ENCODE measurements at regions not wholly inside any gene's neighbourhood (a gene's known extent, or its start where the extent isn't known, plus 50 kb on each side); places are given as distances from the start of the nearest gene placed in this dataset.

- no peak for DNase-seq (ENCODE audit: low read depth in 4 of 4, low spot score in 1 of 4)
Measured at GRCh38 chr20:10770753-10771152, 97.0 kb upstream of the JAG1 start.

GRCh38 chr20:10771435-10772140 lies 97.8 kb upstream of the JAG1 start:
- no peak for DNase-seq (ENCODE audit: low read depth in 4 of 4, low spot score in 1 of 4)

GRCh38 chr20:10774357-10774943 lies 100.7 kb upstream of the JAG1 start:
- no peak for DNase-seq (ENCODE audit: low read depth in 4 of 4, low spot score in 1 of 4)

- DNase-seq (ENCODE audit: low read depth in 4 of 4, low spot score in 1 of 4), result no peak
Measured at GRCh38 chr20:10777710-10778109, 103.9 kb upstream of the JAG1 start.

GRCh38 chr20:10779911-10780310 lies 106.1 kb upstream of the JAG1 start:
- no peak for DNase-seq (ENCODE audit: low read depth in 4 of 4, low spot score in 1 of 4)

GRCh38 chr20:10780901-10781300 lies 107.1 kb upstream of the JAG1 start:
- DNase-seq (ENCODE audit: low read depth in 4 of 4, low spot score in 1 of 4), result no peak

GRCh38 chr20:10781526-10781925 lies 107.7 kb upstream of the JAG1 start:
- no peak for DNase-seq (ENCODE audit: low read depth in 4 of 4, low spot score in 1 of 4)

GRCh38 chr20:10783707-10784553 lies 110.1 kb upstream of the JAG1 start:
- DNase-seq (ENCODE audit: low read depth in 4 of 4, low spot score in 1 of 4), result no peak

- no peak for DNase-seq (ENCODE audit: low read depth in 4 of 4, low spot score in 1 of 4)
Measured at GRCh38 chr20:10784554-10785183, 110.9 kb upstream of the JAG1 start.

GRCh38 chr20:10786678-10787077 lies 112.9 kb upstream of the JAG1 start:
- DNase-seq (ENCODE audit: low read depth in 4 of 4, low spot score in 1 of 4), result no peak

- DNase-seq (ENCODE audit: low read depth in 4 of 4, low spot score in 1 of 4), result no peak
Measured at GRCh38 chr20:10788055-10788454, 114.3 kb upstream of the JAG1 start.

GRCh38 chr20:10788877-10789276 lies 115.1 kb upstream of the JAG1 start:
- no peak for DNase-seq (ENCODE audit: low read depth in 4 of 4, low spot score in 1 of 4)

- no peak for DNase-seq (ENCODE audit: low read depth in 4 of 4, low spot score in 1 of 4)
Measured at GRCh38 chr20:10789386-10789785, 115.6 kb upstream of the JAG1 start.

GRCh38 chr20:10790013-10790412 lies 116.2 kb upstream of the JAG1 start:
- DNase-seq (ENCODE audit: low read depth in 4 of 4, low spot score in 1 of 4), result no peak

- no peak for DNase-seq (ENCODE audit: low read depth in 4 of 4, low spot score in 1 of 4)
Measured at GRCh38 chr20:10792291-10792690, 118.5 kb upstream of the JAG1 start.

- DNase-seq (ENCODE audit: low read depth in 4 of 4, low spot score in 1 of 4), result no peak
Measured at GRCh38 chr20:10793766-10794165, 120.0 kb upstream of the JAG1 start.

- DNase-seq (ENCODE audit: low read depth in 4 of 4, low spot score in 1 of 4), result no peak
Measured at GRCh38 chr20:10794765-10795164, 121.0 kb upstream of the JAG1 start.

- DNase-seq (ENCODE audit: low read depth in 4 of 4, low spot score in 1 of 4), result no peak
Measured at GRCh38 chr20:10795286-10796026, 121.7 kb upstream of the JAG1 start.

- no peak for DNase-seq (ENCODE audit: low read depth in 4 of 4, low spot score in 1 of 4)
Measured at GRCh38 chr20:10798811-10799210, 125.0 kb upstream of the JAG1 start.

GRCh38 chr20:10799735-10800134 lies 125.9 kb upstream of the JAG1 start:
- no peak for DNase-seq (ENCODE audit: low read depth in 4 of 4, low spot score in 1 of 4)

GRCh38 chr20:10800288-10800687 lies 126.5 kb upstream of the JAG1 start:
- no peak for DNase-seq (ENCODE audit: low read depth in 4 of 4, low spot score in 1 of 4)

All from stimulated activated CD4-positive, alpha-beta T cell treated with anti-CD3 and anti-CD28 coated beads, Interleukin-1b, Interleukin-23, amount 100 ng/mL, for 24 hours (primary cell).